H1 (cell line): ENCODE measurements at regions not wholly inside any gene's neighbourhood (a gene's known extent, or its start where the extent isn't known, plus 50 kb on each side); places are given as distances from the start of the nearest gene placed in this dataset.

Experiments
- CTCF ChIA-PET: fragments of 300-600 bp; sonication (Branson Sonifier 250); formaldehyde crosslinking; loops from one replicate; lab custom pipeline; 2021; ENCODE audit not compliant: partially characterized antibody; lab: Charles Lee
- POLR2A ChIA-PET: fragments of 300-600 bp; sonication (Branson Sonifier 250); formaldehyde crosslinking; loops from one replicate; lab custom pipeline; 2021; ENCODE audit warnings: inconsistent platforms; ENCODE audit not compliant: partially characterized antibody; lab: Charles Lee
- DNase-seq, 2 experiments: peaks; one replicate each; pipeline versions ENCODE4 v3.0.0 to v3.0.0-alpha.2; 2010 to 2022; ENCODE audit warnings: low spot score in 2 of 2, low read depth in 1 of 2, mixed read lengths in 1 of 2
- FAIRE-seq: peaks from 2 replicates; lab custom pipeline; 2011; peaks lifted over from hg19 to GRCh38; lab: Jason Lieb, UNC
- H2AFZ ChIP-seq: 2 replicates; pipeline ENCODE4 v1.8.1; 2012; ENCODE audit warnings: low read length, inconsistent platforms
- H2AK5ac ChIP-seq: 2 replicates; pipeline ENCODE4 v1.6.1; 2013; ENCODE audit warnings: low read depth, low read length
- H2BK120ac ChIP-seq: replicated peaks from 2 replicates; pipeline ENCODE3; 2013; ENCODE audit warnings: low read depth, low read length, inconsistent platforms
- H2BK12ac ChIP-seq: 2 replicates; pipeline ENCODE4 v1.6.1; 2013; ENCODE audit warnings: low read depth, low read length
- H2BK15ac ChIP-seq: 2 replicates; pipeline ENCODE4 v1.6.1; 2013; ENCODE audit warnings: low read length
- H2BK20ac ChIP-seq: 2 replicates; pipeline ENCODE4 v1.6.1; 2013; ENCODE audit warnings: low read length
- H2BK5ac ChIP-seq: 2 replicates; pipeline ENCODE4 v1.6.1; 2013; ENCODE audit warnings: low read depth, low read length
- H3K14ac ChIP-seq: 2 replicates; pipeline ENCODE4 v1.6.1; 2013; ENCODE audit warnings: inconsistent platforms; ENCODE audit not compliant: insufficient read length
- H3K18ac ChIP-seq: 2 replicates; pipeline ENCODE4 v1.6.1; 2013; ENCODE audit warnings: low read length; ENCODE audit errors: extremely low read depth
- H3K23ac ChIP-seq: 2 replicates; pipeline ENCODE4 v1.6.1; 2013; ENCODE audit warnings: inconsistent platforms; ENCODE audit not compliant: insufficient read length
- H3K23me2 ChIP-seq: 2 replicates; pipeline ENCODE4 v1.6.1; 2013; ENCODE audit warnings: low read depth, low read length
- H3K27ac ChIP-seq: 2 replicates; pipeline ENCODE4 v1.6.1; 2011; ENCODE audit warnings: low read depth, low read length, inconsistent platforms
- H3K27me3 ChIP-seq, 4 experiments: replicated peaks in 1 of 4; 1 replicate in 1 of 4; 2 replicates in 3 of 4; pipeline versions ENCODE4 v1.6.1 to v1.8.1; 2011 to 2013; ENCODE audit warnings: low read length in 3 of 4, mild to moderate bottlenecking in 3 of 4, inconsistent platforms in 2 of 4, mixed read lengths in 2 of 4, moderate library complexity in 1 of 4; ENCODE audit not compliant: control insufficient read depth in 3 of 4, insufficient read depth in 3 of 4; ENCODE audit errors: extremely low read depth in 1 of 4
- H3K36me3 ChIP-seq, 4 experiments: 2 replicates each; pipeline versions ENCODE4 v1.6.1 to v1.8.1; 2011 to 2013; ENCODE audit warnings: mild to moderate bottlenecking in 4 of 4, low read length in 3 of 4, moderate library complexity in 2 of 4, control low read depth in 1 of 4, inconsistent platforms in 1 of 4; ENCODE audit not compliant: insufficient read depth in 4 of 4, control insufficient read depth in 2 of 4
- H3K4ac ChIP-seq: replicated peaks from 2 replicates; pipeline ENCODE3; 2013; ENCODE audit warnings: low read length, low read depth, mixed read lengths, inconsistent platforms; ENCODE audit not compliant: insufficient read length
- H3K4me1 ChIP-seq, 4 experiments: replicated peaks in 1 of 4; 1 replicate in 1 of 4; 2 replicates in 3 of 4; pipeline versions ENCODE4 v1.6.1 to v1.8.1; 2011 to 2013; ENCODE audit warnings: low read length in 3 of 4, inconsistent platforms in 2 of 4, mixed read lengths in 1 of 4; ENCODE audit not compliant: insufficient read depth in 4 of 4, control insufficient read depth in 3 of 4
- H3K4me2 ChIP-seq, 2 experiments: 2 replicates each; pipeline versions ENCODE4 v1.6.1 to v1.8.1; 2011 to 2013; ENCODE audit warnings: low read depth in 2 of 2, low read length in 2 of 2, control low read depth in 1 of 2, inconsistent platforms in 1 of 2, mild to moderate bottlenecking in 1 of 2; ENCODE audit not compliant: insufficient read depth in 1 of 2
- H3K4me3 ChIP-seq, 4 experiments: fragments of 200-600, 300-600 bp in 1 of 4; sonication (generic), shearing (Covaris generic), sonication (Bioruptor Twin) in 1 of 4; 2 replicates each; pipeline versions ENCODE4 v1.5.1 to v1.8.1; 2011 to 2016; ENCODE audit warnings: low read length in 4 of 4, low read depth in 3 of 4, control low read depth in 2 of 4, inconsistent platforms in 2 of 4, mild to moderate bottlenecking in 2 of 4, mixed read lengths in 1 of 4, moderate library complexity in 1 of 4; ENCODE audit not compliant: insufficient read depth in 2 of 4; ENCODE audit errors: extremely low read depth in 1 of 4
- H3K56ac ChIP-seq: replicated peaks from 2 replicates; pipeline ENCODE3; 2013; ENCODE audit warnings: low read depth, mild to moderate bottlenecking, mixed read lengths, low read length, inconsistent platforms; ENCODE audit not compliant: insufficient read length
- H3K79me1 ChIP-seq: 2 replicates; pipeline ENCODE4 v1.6.1; 2013; ENCODE audit warnings: low read depth, low read length, control low read depth
- H3K79me2 ChIP-seq, 2 experiments: 2 replicates each; pipeline versions ENCODE4 v1.6.1 to v1.8.1; 2012 to 2013; ENCODE audit warnings: low read length in 2 of 2, mild to moderate bottlenecking in 2 of 2, inconsistent platforms in 1 of 2; ENCODE audit not compliant: insufficient read depth in 2 of 2, control insufficient read depth in 1 of 2
- H3K9ac ChIP-seq, 4 experiments: replicated peaks in 1 of 4; 1 replicate in 1 of 4; 2 replicates in 3 of 4; pipeline versions ENCODE4 v1.6.1 to v1.8.1; 2011 to 2013; ENCODE audit warnings: low read depth in 3 of 4, low read length in 3 of 4, control low read depth in 2 of 4, mild to moderate bottlenecking in 2 of 4, moderate library complexity in 2 of 4, inconsistent platforms in 1 of 4; ENCODE audit errors: extremely low read depth in 1 of 4
- H3K9me3 ChIP-seq, 2 experiments: 2 replicates each; pipeline versions ENCODE4 v1.6.1 to v1.8.1; 2012 to 2013; ENCODE audit warnings: mild to moderate bottlenecking in 2 of 2, moderate library complexity in 2 of 2, control low read depth in 1 of 2, inconsistent platforms in 1 of 2, low read depth in 1 of 2, low read length in 1 of 2, mixed read lengths in 1 of 2; ENCODE audit not compliant: insufficient read depth in 2 of 2
- H4K20me1 ChIP-seq, 2 experiments: replicated peaks in 1 of 2; 2 replicates each; pipeline versions ENCODE3 to v1.8.1; 2011 to 2013; ENCODE audit warnings: inconsistent platforms in 2 of 2, low read length in 2 of 2, mild to moderate bottlenecking in 1 of 2; ENCODE audit not compliant: insufficient read depth in 2 of 2, control insufficient read depth in 1 of 2
- H4K5ac ChIP-seq: 2 replicates; pipeline ENCODE4 v1.6.1; 2013; ENCODE audit warnings: low read length, low read depth, mixed read lengths, inconsistent platforms; ENCODE audit not compliant: insufficient read length
- H4K8ac ChIP-seq: 2 replicates; pipeline ENCODE4 v1.8.0; 2013; ENCODE audit warnings: mild to moderate bottlenecking, moderate library complexity, low read length, inconsistent platforms; ENCODE audit not compliant: insufficient read depth; ENCODE audit errors: extremely low read depth
- H4K91ac ChIP-seq: replicated peaks from 2 replicates; pipeline ENCODE3; 2013; ENCODE audit warnings: low read length, mixed read lengths, inconsistent platforms; ENCODE audit not compliant: insufficient read length
- POLR2AphosphoS5 ChIP-seq: IDR thresholded peaks from 2 replicates; pipeline ENCODE4 v1.6.1; 2011; ENCODE audit warnings: low read depth, low read length
- SP4 ChIP-seq: IDR thresholded peaks from 2 replicates; pipeline ENCODE4 v1.6.1; 2012; ENCODE audit warnings: low read length, inconsistent platforms
- TBP ChIP-seq: IDR thresholded peaks from 2 replicates; pipeline ENCODE4 v1.6.1; 2011; ENCODE audit warnings: low read depth, low read length, improper control_type of control experiment
- TEAD4 ChIP-seq: IDR thresholded peaks from 2 replicates; pipeline ENCODE4 v1.6.1; 2012; ENCODE audit warnings: low read depth, low read length, inconsistent platforms, mixed read lengths
- WGBS, 2 experiments: shearing (Covaris generic) in 1 of 2; methylation state at CpG; one replicate each; pipeline versions ENCODE4 v1.1.6 to v1.1.7; 2013 to 2015; ENCODE audit warnings: low lambda C conversion rate in 2 of 2, mixed read lengths in 2 of 2, inconsistent platforms in 1 of 2, low coverage in 1 of 2, missing lambda C conversion rate in 1 of 2; ENCODE audit not compliant: insufficient replicate concordance in 2 of 2, insufficient coverage in 1 of 2, insufficient read length in 1 of 2; ENCODE audit errors: extremely low coverage in 1 of 2, missing lambda C conversion rate in 1 of 2; 5-methylcytosine and 5-hydroxymethylcytosine counted together

- no peak overlapping the region for H3K4me2 ChIP-seq
- no peak for FAIRE-seq
- H4K91ac ChIP-seq = no peak overlapping the region
- no peak overlapping the region for H3K14ac ChIP-seq
- H2BK15ac ChIP-seq = no peak overlapping the region
- ChIA-PET CTCF (interaction anchor here (1.1 to 1.5 kb wide), 2 partner anchors 13 to 479 kb away, joined by 3 to 4 read pairs; no protein-coding TSS in a partner anchor), POLR2A (no interaction called here)
- no peak for DNase-seq
- H3K4ac ChIP-seq = no peak overlapping the region
- H3K56ac ChIP-seq = no peak overlapping the region
- no peak overlapping the region for H3K4me3 ChIP-seq
- no peak overlapping the region for H2BK5ac ChIP-seq
- no peak overlapping the region for H2BK12ac ChIP-seq
- no peaks in the 10 kb centered on the region for H3K27me3 ChIP-seq
- H2AK5ac ChIP-seq = no peak overlapping the region
- H3K23ac ChIP-seq = no peak overlapping the region
- H2BK120ac ChIP-seq = no peak overlapping the region
- 94% methylated on average over 3 of the region's 3 CpGs; no CpG with 5 or more reads in 1 of the 2 experiments for WGBS, 2 experiments
- H4K20me1 ChIP-seq = no peaks in the 10 kb centered on the region
- H3K4me1 ChIP-seq = no peaks in the 10 kb centered on the region
- no peak overlapping the region for H3K18ac ChIP-seq
- H3K9ac ChIP-seq = no peak overlapping the region
- H3K79me1 ChIP-seq = no peaks in the 10 kb centered on the region
- no peak overlapping the region for H4K5ac ChIP-seq
- no peaks in the 10 kb centered on the region for H3K79me2 ChIP-seq
- H3K36me3 ChIP-seq = no peaks in the 10 kb centered on the region
- no peak for TF ChIP-seq TEAD4
- TF ChIP-seq POLR2AphosphoS5 = no peak
- no peak for TF ChIP-seq TBP
- no peak for TF ChIP-seq SP4
- H2AFZ ChIP-seq = no peak overlapping the region
- no peak overlapping the region for H3K27ac ChIP-seq
- no peak overlapping the region for H2BK20ac ChIP-seq
- no peak overlapping the region for H4K8ac ChIP-seq
- no peaks in the 10 kb centered on the region for H3K23me2 ChIP-seq
- H3K9me3 ChIP-seq = no peaks in the 10 kb centered on the region
These were observed 139.6 kb downstream of the SPATA31D1 start for GRCh38 chr9:82128011-82128696.
